Astrocyte (in vitro differentiated cells and primary cell): ENCODE measurements at regions not wholly inside any gene's neighbourhood (a gene's known extent, or its start where the extent isn't known, plus 50 kb on each side); places are given as distances from the start of the nearest gene placed in this dataset.

ENCODE experiments used
- CTCF ChIP-seq: IDR thresholded peaks from 2 replicates; pipeline ENCODE4 v1.5.1; 2011; ENCODE audit warnings: low read depth, mild to moderate bottlenecking, inconsistent platforms, low read length, moderate library complexity; ENCODE audit not compliant: insufficient read depth
- EZH2 ChIP-seq: IDR thresholded peaks from 2 replicates; pipeline ENCODE4 v1.6.1; 2012; ENCODE audit warnings: mild to moderate bottlenecking, low read length, inconsistent platforms; ENCODE audit not compliant: insufficient read depth

GRCh38 chrY:15594179-15594578, 1069.8 kb downstream of the NLGN4Y start:
- TF ChIP-seq CTCF (no peak), EZH2 (no peak)
